ENCODE measurements at regions not wholly inside any gene's neighbourhood (a gene's known extent, or its start where the extent isn't known, plus 50 kb on each side); places are given as distances from the start of the nearest gene placed in this dataset.

DNA sequence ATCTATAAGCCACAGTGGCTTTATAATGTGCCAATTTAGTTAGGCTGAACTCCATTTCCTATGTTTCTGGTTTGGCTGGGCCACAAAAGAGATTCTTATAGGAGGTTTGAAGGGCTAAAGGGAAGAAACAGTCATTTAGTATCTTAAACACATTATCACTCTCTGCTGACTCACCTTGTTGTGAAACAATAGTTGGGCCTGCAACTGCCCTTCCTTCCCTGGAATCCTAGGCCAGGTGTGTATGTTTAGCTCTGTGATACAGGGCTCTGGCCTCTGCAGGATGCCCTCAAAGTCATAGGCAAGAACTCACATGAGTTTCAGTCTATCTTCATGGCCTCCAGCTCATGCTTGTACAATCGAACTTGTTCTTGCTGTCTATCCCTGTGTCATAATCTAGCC, 400.0 kb upstream of the CELF4 start:
- TF ChIP-seq CTCF (conservative IDR thresholded peaks at IDR 0.05; ENCODE audit: low read length), result no peak
- Histone ChIP-seq H3K36me3 (ENCODE audit: insufficient read depth, low read length) (no peaks in the 10 kb centered on the region), H3K27ac (ENCODE audit: low read depth, low read length, poor library complexity, severe bottlenecking) (no peak overlapping the region), H3K4me3 (ENCODE audit: low read depth, low read length, poor library complexity, severe bottlenecking) (no peak overlapping the region), H3K4me2 (ENCODE audit: low read length) (no peak overlapping the region), H2AFZ (ENCODE audit: low read length) (no peak overlapping the region), H3K9me3 (ENCODE audit: low read length) (no peaks in the 10 kb centered on the region), H3K9me2 (ENCODE audit: insufficient read depth, low read length) (no peaks in the 10 kb centered on the region), H3K79me2 (ENCODE audit: insufficient read depth, low read depth, low read length) (no peaks in the 10 kb centered on the region), H4K20me1 (ENCODE audit: insufficient read depth, low read length) (no peaks in the 10 kb centered on the region), H3K4me1 (ENCODE audit: insufficient read depth, low read length, poor library complexity, severe bottlenecking) (no peaks in the 10 kb centered on the region)
- no TSS peak for BruUV-seq (replicated peaks)
- intact Hi-C loops (cut with micrococcal nuclease; ENCODE audit: unreplicated experiment), result no loop called here
- no peak for DNase-seq (ENCODE audit: low spot score)
- ChIA-PET CTCF (ENCODE audit: unreplicated experiment) (no interaction called here), POLR2A (no interaction called here)

DNA sequence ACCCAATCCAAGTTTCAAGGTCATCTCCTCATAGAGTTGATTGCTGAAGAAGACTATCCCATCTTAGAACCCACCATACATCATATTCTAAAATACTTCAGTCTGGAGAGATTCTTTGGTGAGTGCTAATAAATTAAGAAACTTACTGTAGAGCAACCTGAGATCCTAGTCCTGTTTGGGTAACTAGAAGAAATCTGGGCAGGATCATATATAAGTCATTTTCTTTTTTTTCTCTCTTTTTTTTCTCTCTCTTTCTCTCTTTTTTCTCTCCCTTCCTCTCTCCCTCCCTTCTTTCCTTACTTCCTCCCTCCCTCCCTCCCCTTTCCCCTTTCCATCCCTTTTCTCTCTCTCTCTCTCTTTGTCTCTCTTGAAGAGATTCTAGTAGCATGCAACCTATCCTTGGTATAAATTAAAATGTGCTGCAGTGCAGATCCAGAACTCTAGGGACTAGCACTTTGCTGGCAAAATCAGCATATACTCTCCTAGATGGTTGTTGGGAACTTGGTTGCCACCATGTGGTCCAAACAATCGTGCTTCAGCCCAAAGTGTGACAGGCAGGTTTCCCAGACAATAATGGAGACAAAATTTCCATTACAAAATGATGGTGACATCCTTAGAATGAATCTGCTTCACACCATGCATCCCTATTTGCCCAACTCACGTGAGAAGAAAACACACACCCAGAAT, 399.4 kb upstream of the CELF4 start:
- no peak for TF ChIP-seq CTCF (conservative IDR thresholded peaks at IDR 0.05; ENCODE audit: low read length)
- no peak for TF ChIP-seq EZH2phosphoT487 (IDR thresholded peaks at IDR 0.05; ENCODE audit: borderline replicate concordance, low read depth, low read length)
- CTCF ChIA-PET (ENCODE audit: unreplicated experiment), result no interaction called here
- BruUV-seq (replicated peaks), result no TSS peak

DNA sequence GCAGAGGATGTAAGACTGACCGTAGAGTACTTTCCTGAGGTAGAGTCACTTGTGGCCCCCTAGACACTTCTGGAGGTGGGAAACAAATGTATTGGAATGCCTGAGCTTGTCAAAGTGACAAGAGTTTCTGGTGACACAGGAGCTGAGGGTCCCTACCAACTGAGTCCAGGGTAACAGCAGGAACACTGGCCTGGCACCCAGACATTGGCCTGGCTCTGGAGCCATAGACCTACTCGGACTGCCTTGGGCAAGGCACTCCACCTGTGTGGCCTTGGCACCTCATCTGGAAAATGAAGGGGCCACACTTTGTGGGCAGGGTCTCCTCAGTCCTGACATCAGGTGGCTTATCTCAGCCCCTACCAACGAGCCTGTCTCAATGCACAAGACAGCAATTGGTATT, 398.2 kb upstream of the CELF4 start:
- Histone ChIP-seq H3K36me3 (ENCODE audit: insufficient read depth, low read length) (no peaks in the 10 kb centered on the region), H2AFZ (ENCODE audit: low read length) (no peak overlapping the region), H3K4me2 (ENCODE audit: low read length) (no peak overlapping the region), H3K4me3 (ENCODE audit: low read depth, low read length, poor library complexity, severe bottlenecking) (no peak overlapping the region), H3K4me1 (ENCODE audit: insufficient read depth, low read length, poor library complexity, severe bottlenecking) (no peaks in the 10 kb centered on the region), H3K9me2 (ENCODE audit: insufficient read depth, low read length) (no peaks in the 10 kb centered on the region), H3K27ac (ENCODE audit: low read depth, low read length, poor library complexity, severe bottlenecking) (no peak overlapping the region), H3K79me2 (ENCODE audit: insufficient read depth, low read depth, low read length) (no peaks in the 10 kb centered on the region), H3K9me3 (ENCODE audit: low read length) (no peaks in the 10 kb centered on the region), H4K20me1 (ENCODE audit: insufficient read depth, low read length) (no peaks in the 10 kb centered on the region)
- no TSS peak for BruUV-seq (replicated peaks)
- ChIA-PET CTCF (ENCODE audit: unreplicated experiment) (no interaction called here), POLR2A (no interaction called here)
- intact Hi-C loops (cut with micrococcal nuclease; ENCODE audit: unreplicated experiment), result no loop called here
- TF ChIP-seq CTCF (conservative IDR thresholded peaks at IDR 0.05; ENCODE audit: low read length) (no peak), EZH2phosphoT487 (IDR thresholded peaks at IDR 0.05; ENCODE audit: borderline replicate concordance, low read depth, low read length) (no peak)
- DNase-seq (ENCODE audit: low spot score), result no peak

More for the DNA sequence above, 399.4 kb upstream of the CELF4 start:
- no peak for DNase-seq (ENCODE audit: low spot score)
- H3K4me2 ChIP-seq (ENCODE audit: low read length), result no peak overlapping the region
- POLR2A ChIA-PET, result no interaction called here
- no peaks in the 10 kb centered on the region for H3K79me2 ChIP-seq (ENCODE audit: insufficient read depth, low read depth, low read length)
- no peaks in the 10 kb centered on the region for H3K36me3 ChIP-seq (ENCODE audit: insufficient read depth, low read length)
- intact Hi-C loops (cut with micrococcal nuclease; ENCODE audit: unreplicated experiment), result no loop called here
- no peaks in the 10 kb centered on the region for H3K9me2 ChIP-seq (ENCODE audit: insufficient read depth, low read length)
- H2AFZ ChIP-seq (ENCODE audit: low read length), result no peak overlapping the region
- H3K4me1 ChIP-seq (ENCODE audit: insufficient read depth, low read length, poor library complexity, severe bottlenecking), result no peaks in the 10 kb centered on the region
- H3K9me3 ChIP-seq (ENCODE audit: low read length), result no peaks in the 10 kb centered on the region
- H3K27ac ChIP-seq (ENCODE audit: low read depth, low read length, poor library complexity, severe bottlenecking), result no peak overlapping the region
- H4K20me1 ChIP-seq (ENCODE audit: insufficient read depth, low read length), result no peaks in the 10 kb centered on the region
- no peak overlapping the region for H3K4me3 ChIP-seq (ENCODE audit: low read depth, low read length, poor library complexity, severe bottlenecking)
